ENCODE measurements at regions not wholly inside any gene's neighbourhood (a gene's known extent, or its start where the extent isn't known, plus 50 kb on each side); places are given as distances from the start of the nearest gene placed in this dataset.

DNA sequence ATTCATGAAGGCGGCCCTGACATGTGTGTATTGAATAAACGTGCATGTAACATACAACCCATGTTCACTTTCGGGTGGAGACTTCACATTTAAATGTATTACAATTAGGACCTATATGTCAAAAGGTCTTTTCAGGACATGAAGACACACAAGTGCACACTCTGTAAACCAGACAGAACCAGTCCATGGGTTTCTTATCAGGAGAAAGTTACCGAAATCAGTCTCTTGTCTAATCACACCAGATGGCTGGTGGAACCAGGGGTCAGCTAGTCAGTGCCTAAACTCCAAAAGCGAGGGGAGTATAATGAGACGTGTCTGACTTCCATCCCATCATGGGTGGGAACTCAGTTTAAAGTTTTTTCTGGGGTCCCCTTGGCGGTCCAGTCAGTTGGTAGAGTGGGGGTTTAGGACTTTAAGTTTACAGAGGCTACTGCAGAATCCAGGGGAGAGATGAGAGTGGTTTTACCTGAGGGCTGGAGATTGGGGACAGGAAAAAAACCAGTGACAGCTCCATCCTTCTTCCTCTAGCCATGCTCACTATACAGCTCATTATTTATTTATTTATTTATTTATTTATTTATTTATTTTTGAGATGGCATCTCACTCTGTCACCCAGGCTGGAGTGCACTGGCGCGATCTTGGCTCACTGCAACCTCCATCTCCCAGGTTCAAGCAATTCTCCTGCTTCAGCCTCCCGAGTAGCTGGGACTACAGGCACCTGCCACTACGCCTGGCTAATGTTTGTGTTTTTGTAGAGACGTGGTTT, 251.3 kb upstream of the LYZL1 start:
- H3K36me3 Mint-ChIP-seq (ENCODE audit: low read depth): no peaks in the 10 kb centered on the region
- intact Hi-C loops (cut with DNase I, micrococcal nuclease): no loop called here
- no peak overlapping the region for H3K4me3 Mint-ChIP-seq
- H3K27ac Mint-ChIP-seq: no peak overlapping the region
- peaks cover 10% of the 10 kb centered on the region for H3K27me3 Mint-ChIP-seq
- ChIA-PET POLR2A (no interaction called here), CTCF (no interaction called here)
- no peak for ATAC-seq
- DNase-seq: no peak
- peaks cover 3% of the 10 kb centered on the region for H3K9me3 Mint-ChIP-seq (ENCODE audit: low read depth)
- no peaks in the 10 kb centered on the region for H3K4me1 Mint-ChIP-seq

DNA sequence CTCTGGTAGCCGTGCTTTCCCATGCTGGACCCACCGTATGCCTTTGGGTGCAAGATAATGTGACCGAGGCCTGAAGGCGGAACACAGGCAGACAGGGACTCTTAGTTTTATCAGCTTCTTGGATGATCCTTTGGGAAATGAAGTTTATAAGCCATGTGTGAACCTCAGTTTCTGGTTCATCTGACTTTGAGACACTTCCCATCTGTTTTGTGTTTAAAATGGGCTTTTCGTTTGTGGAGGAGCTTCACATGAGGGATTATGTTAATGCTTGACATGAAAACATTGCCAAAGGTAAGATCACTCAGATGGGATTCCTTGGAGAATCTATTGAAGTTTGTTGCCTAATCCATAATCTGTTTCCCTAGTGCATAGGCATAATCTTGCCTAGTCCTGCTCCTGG, 249.8 kb upstream of the LYZL1 start:
- Mint-ChIP-seq H3K4me1 (no peaks in the 10 kb centered on the region), H3K27me3 (peaks cover 8% of the 10 kb centered on the region), H3K4me3 (no peak overlapping the region), H3K36me3 (ENCODE audit: low read depth) (no peaks in the 10 kb centered on the region), H3K9me3 (ENCODE audit: low read depth) (peaks cover 3% of the 10 kb centered on the region), H3K27ac (no peak overlapping the region)
- ATAC-seq (no peak), DNase-seq (no peak)
- ChIA-PET POLR2A (no interaction called here), CTCF (no interaction called here)
- intact Hi-C loops (cut with DNase I, micrococcal nuclease): no loop called here

DNA sequence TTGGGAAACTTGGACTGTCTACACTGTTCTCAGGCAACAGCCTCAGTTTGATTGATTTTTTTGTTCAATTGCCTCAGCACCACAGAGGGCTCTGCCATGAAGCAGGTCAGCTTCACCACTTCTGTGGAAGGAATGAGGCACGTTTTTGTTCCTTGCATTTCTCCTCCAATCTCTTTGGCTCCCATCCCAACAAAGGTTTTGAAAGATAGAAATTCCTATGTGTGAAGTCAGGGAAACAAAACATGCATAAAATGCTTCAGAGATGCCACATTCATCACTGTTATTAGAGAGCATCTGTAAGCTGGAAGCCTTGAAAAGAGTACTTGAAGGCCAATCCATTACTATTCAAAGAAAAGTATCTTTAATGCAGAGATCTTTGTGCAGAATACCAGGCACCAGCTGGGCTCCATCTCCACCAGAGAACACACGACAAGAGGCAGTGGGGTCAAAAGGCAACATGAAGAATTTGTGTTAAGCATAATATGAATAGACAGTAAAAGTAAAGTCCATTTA, 249.1 kb upstream of the LYZL1 start:
- Mint-ChIP-seq H3K9me3 (ENCODE audit: low read depth) (peaks cover 3% of the 10 kb centered on the region), H3K4me1 (no peaks in the 10 kb centered on the region), H3K36me3 (ENCODE audit: low read depth) (no peaks in the 10 kb centered on the region), H3K27me3 (peaks cover 8% of the 10 kb centered on the region), H3K27ac (no peak overlapping the region), H3K4me3 (no peak overlapping the region)
- ChIA-PET POLR2A (no interaction called here), CTCF (no interaction called here)
- DNase-seq (no peak), ATAC-seq (no peak)
- intact Hi-C loops (cut with DNase I, micrococcal nuclease): no loop called here

DNA sequence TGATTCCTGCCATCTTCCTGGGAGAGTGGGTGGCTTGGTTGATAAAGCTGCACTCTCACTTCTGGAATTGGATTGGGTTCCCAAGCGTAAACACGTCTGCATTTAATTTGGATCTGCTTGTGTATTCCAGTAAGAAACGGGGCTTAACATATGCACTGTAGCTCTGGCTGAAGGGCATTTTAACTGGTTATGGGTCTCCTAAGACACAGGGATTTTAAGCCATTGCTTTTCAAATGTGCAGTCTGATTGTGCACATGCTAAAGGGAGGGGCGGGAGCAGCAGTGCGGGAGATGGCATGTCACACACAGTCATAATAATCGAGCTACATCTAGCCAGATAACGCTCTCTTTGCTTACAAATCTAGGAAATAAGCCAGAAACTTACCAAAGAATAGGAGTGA, 247.3 kb upstream of the LYZL1 start:
- H3K9me3 Mint-ChIP-seq (ENCODE audit: low read depth): peaks cover 3% of the 10 kb centered on the region
- H3K4me1 Mint-ChIP-seq: no peaks in the 10 kb centered on the region
- H3K27ac Mint-ChIP-seq: no peak overlapping the region
- peaks cover 8% of the 10 kb centered on the region for H3K27me3 Mint-ChIP-seq
- ATAC-seq (no peak), DNase-seq (no peak)
- ChIA-PET CTCF (no interaction called here), POLR2A (no interaction called here)
- H3K36me3 Mint-ChIP-seq (ENCODE audit: low read depth): no peaks in the 10 kb centered on the region
- H3K4me3 Mint-ChIP-seq: no peak overlapping the region
- intact Hi-C loops (cut with DNase I, micrococcal nuclease): no loop called here

DNA sequence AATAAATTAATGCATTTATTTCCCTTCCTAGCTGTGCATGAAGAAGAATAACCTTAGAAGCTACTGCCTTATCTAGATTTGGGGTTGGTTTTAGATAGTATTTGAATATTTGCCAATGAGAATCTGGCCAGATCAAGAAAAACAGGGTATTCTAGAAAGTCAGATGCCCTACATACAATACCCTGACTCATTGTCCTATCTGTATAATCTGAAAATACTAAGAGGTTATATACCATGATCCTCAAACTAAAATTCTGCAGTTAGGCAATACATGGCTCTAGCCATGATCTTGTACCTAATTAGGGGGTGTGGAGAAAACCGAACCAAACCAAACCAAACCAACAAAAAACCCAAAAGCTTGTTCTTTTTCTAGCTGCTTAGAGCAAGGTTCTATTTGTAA, 240.4 kb upstream of the LYZL1 start:
- Mint-ChIP-seq H3K27ac (no peak overlapping the region), H3K4me3 (no peak overlapping the region), H3K27me3 (no peaks in the 10 kb centered on the region), H3K4me1 (no peaks in the 10 kb centered on the region), H3K9me3 (ENCODE audit: low read depth) (no peaks in the 10 kb centered on the region), H3K36me3 (ENCODE audit: low read depth) (no peaks in the 10 kb centered on the region)
- POLR2A ChIA-PET: no interaction called here
- DNase-seq (no peak), ATAC-seq (no peak)
- CTCF ChIA-PET: no interaction called here
- intact Hi-C loops (cut with DNase I, micrococcal nuclease): no loop called here

DNA sequence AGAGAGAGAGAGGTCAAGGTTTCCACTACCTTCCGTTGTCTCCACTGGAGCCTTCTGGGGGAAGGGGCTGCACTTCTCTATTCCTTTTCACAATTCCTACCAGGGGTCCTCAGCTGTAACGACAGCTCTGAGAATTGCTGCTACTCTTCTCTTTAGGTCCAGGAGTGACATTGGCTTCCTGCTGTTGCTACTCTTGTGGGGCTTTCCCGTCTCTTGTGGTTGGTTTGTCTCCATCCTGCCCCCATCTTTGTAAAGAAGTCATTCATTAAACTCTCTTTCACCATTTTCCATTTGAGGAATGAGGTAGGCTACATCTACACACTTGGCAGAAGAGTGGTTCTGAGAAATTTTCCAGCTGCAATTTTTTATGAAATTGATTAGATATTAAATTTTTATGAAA, 238.8 kb upstream of the LYZL1 start:
- Mint-ChIP-seq H3K36me3 (ENCODE audit: low read depth) (no peaks in the 10 kb centered on the region), H3K4me1 (no peaks in the 10 kb centered on the region), H3K27me3 (peaks cover 2% of the 10 kb centered on the region), H3K4me3 (no peak overlapping the region), H3K27ac (no peak overlapping the region), H3K9me3 (ENCODE audit: low read depth) (no peaks in the 10 kb centered on the region)
- ChIA-PET POLR2A (no interaction called here), CTCF (no interaction called here)
- no peak for DNase-seq
- intact Hi-C loops (cut with DNase I, micrococcal nuclease): no loop called here
- ATAC-seq: no peak

DNA sequence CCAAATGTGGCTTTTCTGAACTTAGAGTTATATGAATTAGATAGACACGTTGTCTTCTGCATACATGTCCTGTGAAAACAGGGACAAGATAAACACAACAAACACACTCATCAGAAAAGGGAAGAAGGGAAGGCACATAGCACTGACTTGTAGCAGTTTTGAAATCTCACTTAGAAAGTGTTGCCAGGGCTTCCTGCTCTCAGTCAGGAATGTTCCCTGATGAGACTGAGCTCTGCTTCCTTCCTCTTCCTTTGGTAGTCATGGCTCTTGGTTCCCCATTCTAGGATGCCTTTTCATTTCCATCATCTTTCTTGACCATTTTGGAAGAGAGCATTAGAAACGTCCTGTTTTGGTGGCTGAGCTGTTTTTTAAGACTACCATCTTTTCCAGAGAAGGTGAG, 233.8 kb upstream of the LYZL1 start:
- Mint-ChIP-seq H3K27me3 (peaks cover 6% of the 10 kb centered on the region), H3K36me3 (ENCODE audit: low read depth) (no peaks in the 10 kb centered on the region), H3K27ac (no peak overlapping the region), H3K4me1 (no peaks in the 10 kb centered on the region), H3K9me3 (ENCODE audit: low read depth) (no peaks in the 10 kb centered on the region), H3K4me3 (no peak overlapping the region)
- ATAC-seq: no peak
- DNase-seq: no peak
- intact Hi-C loops (cut with DNase I, micrococcal nuclease): no loop called here
- ChIA-PET POLR2A (no interaction called here), CTCF (interaction anchor here (0.6 kb wide), 1 partner anchor 157 kb away, joined by 3 read pairs; no protein-coding TSS in a partner anchor)

DNA sequence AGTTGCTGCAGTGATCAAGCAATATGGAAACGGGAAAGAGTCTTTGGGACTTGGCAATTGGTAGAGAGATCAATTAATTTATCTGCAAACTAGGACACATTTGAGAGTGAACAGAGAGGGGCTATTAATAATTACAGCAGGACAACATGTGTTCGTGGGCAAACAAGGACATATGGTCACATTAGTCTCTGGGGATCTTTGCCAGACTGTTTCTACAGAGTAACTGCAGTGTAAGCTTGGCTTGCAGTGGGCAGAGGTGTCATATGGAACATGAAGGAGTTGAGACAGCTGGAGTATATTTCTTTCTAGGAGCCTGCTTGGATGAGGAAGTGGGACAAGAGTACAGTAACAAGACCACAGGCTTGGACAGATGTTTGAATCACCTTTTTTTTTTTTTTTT, 232.1 kb upstream of the LYZL1 start:
- H3K4me3 Mint-ChIP-seq: no peak overlapping the region
- intact Hi-C loops (cut with DNase I, micrococcal nuclease): no loop called here
- H3K9me3 Mint-ChIP-seq (ENCODE audit: low read depth): no peaks in the 10 kb centered on the region
- ATAC-seq (no peak), DNase-seq (no peak)
- CTCF ChIA-PET: no interaction called here
- peaks cover 6% of the 10 kb centered on the region for H3K27me3 Mint-ChIP-seq
- H3K27ac Mint-ChIP-seq: no peak overlapping the region
- POLR2A ChIA-PET: no interaction called here
- H3K4me1 Mint-ChIP-seq: no peaks in the 10 kb centered on the region
- no peaks in the 10 kb centered on the region for H3K36me3 Mint-ChIP-seq (ENCODE audit: low read depth)

DNA sequence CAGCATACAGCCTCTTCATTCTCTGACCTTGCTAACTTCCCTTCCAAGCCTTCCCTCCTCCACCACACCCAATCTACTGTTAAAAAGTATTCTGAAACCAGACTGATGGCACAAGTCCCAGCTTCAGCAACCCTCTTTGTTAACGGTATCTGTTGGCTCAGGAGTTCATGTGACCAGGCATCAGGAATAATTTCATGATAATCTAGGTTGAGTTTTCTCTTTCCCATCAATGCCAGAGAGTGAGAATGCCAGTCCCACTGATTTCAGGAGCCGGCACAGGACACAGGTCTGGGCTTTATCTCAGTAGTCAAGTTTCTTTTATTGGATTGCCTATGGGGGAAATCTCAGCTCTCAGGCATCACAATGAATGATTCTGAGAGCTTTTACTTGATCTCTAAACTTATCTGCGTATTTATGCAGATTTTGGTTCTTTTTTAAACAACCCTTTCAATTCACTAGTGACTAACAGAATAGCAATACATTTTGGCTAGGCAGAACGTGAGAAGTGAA, 231.0 kb upstream of the LYZL1 start:
- DNase-seq (no peak), ATAC-seq (no peak)
- Mint-ChIP-seq H3K9me3 (ENCODE audit: low read depth) (no peaks in the 10 kb centered on the region), H3K36me3 (ENCODE audit: low read depth) (no peaks in the 10 kb centered on the region), H3K27me3 (peaks cover 6% of the 10 kb centered on the region), H3K4me3 (no peak overlapping the region), H3K27ac (no peak overlapping the region), H3K4me1 (no peaks in the 10 kb centered on the region)
- POLR2A ChIA-PET: no interaction called here
- intact Hi-C loops (cut with DNase I, micrococcal nuclease): no loop called here
- CTCF ChIA-PET: no interaction called here

DNA sequence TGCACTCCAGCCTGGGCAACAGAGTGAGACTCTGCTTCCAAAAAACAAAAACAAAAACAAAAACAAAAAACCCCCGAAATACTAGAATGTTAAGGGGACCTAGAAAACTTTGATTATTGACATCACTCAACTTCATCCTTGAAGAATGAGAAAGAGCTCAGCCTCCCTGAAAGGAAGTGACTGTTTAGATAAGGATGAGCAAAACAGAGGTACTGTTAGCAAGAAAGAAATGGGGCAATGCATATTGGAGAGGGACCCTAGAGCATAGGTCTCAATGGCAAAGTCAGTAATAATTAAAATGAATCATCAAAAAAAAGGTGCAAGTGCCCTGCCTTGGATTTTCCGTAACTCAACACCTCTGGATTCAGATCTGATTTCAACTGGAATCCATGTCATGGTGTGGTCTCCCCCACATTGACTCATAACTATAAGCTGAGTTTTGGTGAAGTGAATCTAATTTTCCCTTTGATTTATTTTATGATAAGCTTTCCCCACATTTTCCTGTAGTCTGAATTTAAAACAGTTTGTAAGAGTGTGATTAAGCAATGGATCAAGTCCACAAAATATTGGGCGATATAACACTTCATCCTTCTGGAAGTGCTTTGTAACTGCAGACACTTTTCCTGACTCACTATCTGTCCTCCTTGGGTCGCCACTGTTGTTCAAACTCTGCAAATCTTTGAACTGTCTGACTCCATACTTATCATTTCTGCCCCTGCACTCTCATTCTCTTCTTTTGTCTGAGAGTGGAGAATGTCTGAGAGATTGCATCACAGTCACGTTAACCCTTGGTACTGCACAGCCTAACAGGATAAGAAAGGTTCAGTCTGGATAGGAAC, 224.8 kb upstream of the LYZL1 start:
- no peak overlapping the region for H3K4me3 Mint-ChIP-seq
- no peaks in the 10 kb centered on the region for H3K9me3 Mint-ChIP-seq (ENCODE audit: low read depth)
- POLR2A ChIA-PET: no interaction called here
- intact Hi-C loops (cut with DNase I, micrococcal nuclease): no loop called here
- no peak for DNase-seq
- H3K4me1 Mint-ChIP-seq: no peaks in the 10 kb centered on the region
- ATAC-seq: no peak
- no peak overlapping the region for H3K27ac Mint-ChIP-seq
- no peaks in the 10 kb centered on the region for H3K27me3 Mint-ChIP-seq
- CTCF ChIA-PET: no interaction called here
- H3K36me3 Mint-ChIP-seq (ENCODE audit: low read depth): no peaks in the 10 kb centered on the region

DNA sequence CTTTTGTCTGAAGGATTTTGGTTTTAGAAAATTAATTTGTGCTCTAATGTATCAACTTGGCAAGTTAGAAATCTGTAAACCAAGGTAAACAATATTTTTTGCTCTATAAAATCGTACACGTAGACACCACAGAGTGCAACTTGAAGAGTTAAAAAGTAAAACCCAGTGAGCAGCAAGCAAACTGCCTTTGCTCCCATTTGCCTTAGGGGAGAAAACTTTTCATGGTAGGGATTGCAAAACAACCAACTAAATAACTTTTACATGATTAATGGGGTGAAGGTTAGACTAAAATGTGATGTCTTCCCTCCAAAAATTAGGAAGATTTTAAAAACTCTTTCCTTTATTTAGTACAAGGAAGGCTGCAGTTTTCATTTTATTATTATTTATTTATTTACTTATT, 224.2 kb upstream of the LYZL1 start:
- Mint-ChIP-seq H3K27me3 (no peaks in the 10 kb centered on the region), H3K4me1 (no peaks in the 10 kb centered on the region), H3K4me3 (no peak overlapping the region), H3K9me3 (ENCODE audit: low read depth) (no peaks in the 10 kb centered on the region), H3K27ac (no peak overlapping the region), H3K36me3 (ENCODE audit: low read depth) (no peaks in the 10 kb centered on the region)
- no peak for ATAC-seq
- POLR2A ChIA-PET: no interaction called here
- intact Hi-C loops (cut with DNase I, micrococcal nuclease): no loop called here
- CTCF ChIA-PET: no interaction called here
- DNase-seq: no peak

DNA sequence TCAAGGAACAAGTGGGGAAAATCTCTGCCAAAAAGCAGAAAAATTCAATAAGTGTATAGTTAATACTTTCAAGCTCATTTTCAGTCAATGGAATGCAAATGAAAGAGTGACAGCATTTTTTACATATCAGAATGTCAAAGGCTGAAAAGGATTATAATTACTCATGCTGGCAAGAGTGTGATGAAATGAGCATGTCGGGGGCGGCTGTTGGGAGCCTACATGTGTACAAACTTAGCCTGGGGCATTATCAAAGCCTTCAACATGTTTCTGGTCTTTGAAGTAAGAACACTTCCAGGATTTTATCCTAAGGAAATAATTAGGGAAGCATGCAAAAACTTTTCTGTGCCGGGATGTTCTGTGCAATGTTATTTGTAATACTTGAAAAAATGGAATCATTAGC, 221.7 kb upstream of the LYZL1 start:
- ATAC-seq: no peak
- Mint-ChIP-seq H3K27ac (no peak overlapping the region), H3K36me3 (ENCODE audit: low read depth) (no peaks in the 10 kb centered on the region), H3K4me3 (no peak overlapping the region), H3K9me3 (ENCODE audit: low read depth) (no peaks in the 10 kb centered on the region), H3K4me1 (no peaks in the 10 kb centered on the region), H3K27me3 (no peaks in the 10 kb centered on the region)
- CTCF ChIA-PET: no interaction called here
- no peak for DNase-seq
- POLR2A ChIA-PET: no interaction called here
- intact Hi-C loops (cut with DNase I, micrococcal nuclease): no loop called here
